Pancreas (tissue), 10 donors: ENCODE measurements at regions not wholly inside any gene's neighbourhood (a gene's known extent, or its start where the extent isn't known, plus 50 kb on each side); places are given as distances from the start of the nearest gene placed in this dataset.

ENCODE experiments used
- ATAC-seq, 4 donors: fragments of 200-7000 bp; cut with Tn5 transposase; one replicate each; pipeline versions ENCODE4 v1.8.0 to v1.9.1; 2020; ENCODE audit warnings: mild to moderate bottlenecking in 4 of 4, moderate library complexity in 4 of 4
- DNase-seq, 6 donors: peaks; one replicate each; pipeline ENCODE4 v3.0.0-alpha.2; 2020
- FAIRE-seq: peaks from 2 replicates; lab custom pipeline; 2012; peaks lifted over from hg19 to GRCh38; lab: Jason Lieb, UNC
- H3K27ac ChIP-seq, 4 donors: fragments of 200-600 bp; sonication (generic); 1 replicate in 3 of 4; 2 replicates in 1 of 4; pipeline versions ENCODE4 v1.5.0 to v1.8.0; 2020
- H3K27me3 ChIP-seq, 4 donors: fragments of 200-600 bp; one replicate each; pipeline ENCODE4 v1.8.0; 2021
- H3K36me3 ChIP-seq, 3 donors: fragments of 200-600 bp; sonication (generic) in 1 of 3; one replicate each; pipeline versions ENCODE4 v1.5.0 to v1.8.0; 2020 to 2021
- H3K4me1 ChIP-seq, 3 donors: fragments of 200-600 bp; one replicate each; pipeline ENCODE4 v1.8.0; 2021
- H3K4me3 ChIP-seq, 4 donors: fragments of 200-600 bp; sonication (generic) in 2 of 4; one replicate each; pipeline versions ENCODE4 v1.5.0 to v1.8.0; 2020 to 2021
- H3K9me3 ChIP-seq, 4 donors: fragments of 200-600 bp; one replicate each; pipeline ENCODE4 v1.8.0; 2021
- WGBS, 2 donors: extraction: QIAGEN DNeasy Blood & Tissue Kit; methylation state at CpG; one replicate each; pipeline ENCODE4 v1.1.7; 2013; 5-methylcytosine and 5-hydroxymethylcytosine counted together
- intact Hi-C, 3 donors: fragments of 100-400 bp; cut with DNase I; formaldehyde crosslinking; loops; one replicate each; pipeline versions ENCODE4 v1.11.1 to v1.14.2; 2022
- TF ChIP-seq, protein P1 (sequence below), 4 donors: fragments of 200-600 bp; sonication (generic) in 3 of 4; IDR thresholded peaks; one replicate each; pipeline versions ENCODE4 v1.5.0 to v1.8.0; 2021; ENCODE audit warnings: antibody characterized with exemption in 4 of 4
- donor health status: healthy with polysubstance abuse.
- donor health status: DM: no; HTN: no; CAD: no; lungs with moderate emphysema.
- donor health status: DM: no; HTN: no; CAD: no.
- donor health status: control.
- donor health status: control.
- donor health status: Bipolar disorder and iron deficiency.
- donor health status: DM: yes; HTN: yes; CAD: no.
- donor health status: DM: no; HTN: no; CAD: no.
- donor health status: DM: no; HTN: no; CAD: no.
- donor health status: DM: yes; HTN: yes; CAD: no.

- intact Hi-C loops: loop anchor here in 1 of 3 donors (10.0 kb wide), 1 partner anchor 496 kb away; the partner anchor contains the start of gene SFMBT2
- DNase-seq (peak in 2 of 6 donors; percentile 23 to 30), FAIRE-seq (no peak), ATAC-seq (peak in 2 of 4 donors; percentile 16 to 18)
- Histone ChIP-seq H3K9me3 (no peaks in the 10 kb centered on the region), H3K4me1 (peaks cover 0 to 5% (median 4%) of the 10 kb centered on the region in 3 donors), H3K27me3 (no peaks in the 10 kb centered on the region), H3K36me3 (no peaks in the 10 kb centered on the region), H3K27ac (no peak overlapping the region), H3K4me3 (no peak overlapping the region)
- WGBS, 2 donors: 69 to 87% methylated on average over 6 of the region's 6 CpGs
- TF ChIP-seq, protein P1, sequence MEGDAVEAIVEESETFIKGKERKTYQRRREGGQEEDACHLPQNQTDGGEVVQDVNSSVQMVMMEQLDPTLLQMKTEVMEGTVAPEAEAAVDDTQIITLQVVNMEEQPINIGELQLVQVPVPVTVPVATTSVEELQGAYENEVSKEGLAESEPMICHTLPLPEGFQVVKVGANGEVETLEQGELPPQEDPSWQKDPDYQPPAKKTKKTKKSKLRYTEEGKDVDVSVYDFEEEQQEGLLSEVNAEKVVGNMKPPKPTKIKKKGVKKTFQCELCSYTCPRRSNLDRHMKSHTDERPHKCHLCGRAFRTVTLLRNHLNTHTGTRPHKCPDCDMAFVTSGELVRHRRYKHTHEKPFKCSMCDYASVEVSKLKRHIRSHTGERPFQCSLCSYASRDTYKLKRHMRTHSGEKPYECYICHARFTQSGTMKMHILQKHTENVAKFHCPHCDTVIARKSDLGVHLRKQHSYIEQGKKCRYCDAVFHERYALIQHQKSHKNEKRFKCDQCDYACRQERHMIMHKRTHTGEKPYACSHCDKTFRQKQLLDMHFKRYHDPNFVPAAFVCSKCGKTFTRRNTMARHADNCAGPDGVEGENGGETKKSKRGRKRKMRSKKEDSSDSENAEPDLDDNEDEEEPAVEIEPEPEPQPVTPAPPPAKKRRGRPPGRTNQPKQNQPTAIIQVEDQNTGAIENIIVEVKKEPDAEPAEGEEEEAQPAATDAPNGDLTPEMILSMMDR (IDR thresholded peaks at IDR 0.05): peak in 1 of 4 donors; percentile 33
Measured at GRCh38 chr10:6918305-6918704, 338.2 kb upstream of the PRKCQ start.

- intact Hi-C loops: loop anchor here in 1 of 3 donors (10.0 kb wide), 1 partner anchor 498 kb away; the partner anchor contains the start of gene SFMBT2
Measured at GRCh38 chr10:6917125-6917524, 337.0 kb upstream of the PRKCQ start.

DNA sequence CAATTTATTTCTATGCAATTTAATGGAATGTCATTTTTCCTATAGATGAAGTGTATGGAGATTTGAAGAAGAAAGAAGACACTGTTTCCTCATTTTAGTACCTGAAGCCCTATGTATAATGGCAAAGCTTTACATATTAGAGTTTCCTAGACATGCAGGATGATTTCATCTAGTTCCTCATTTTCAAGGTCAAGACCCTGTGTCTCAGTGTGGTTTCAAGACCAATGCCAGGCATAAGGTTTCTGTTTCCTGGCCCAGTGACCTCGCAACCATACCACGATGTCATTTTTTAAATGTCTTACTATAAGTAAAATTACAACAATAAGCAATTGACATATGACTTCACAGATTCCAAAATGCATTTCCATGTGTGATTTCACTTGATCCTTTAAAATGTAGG is 336.5 kb upstream of the PRKCQ start:
- Histone ChIP-seq H3K9me3 (no peaks in the 10 kb centered on the region), H3K36me3 (no peaks in the 10 kb centered on the region), H3K27ac (no peak overlapping the region), H3K4me3 (no peak overlapping the region), H3K27me3 (no peaks in the 10 kb centered on the region), H3K4me1 (peaks cover 0 to 5% (median 4%) of the 10 kb centered on the region in 3 donors)
- DNase-seq (no peak), FAIRE-seq (no peak), ATAC-seq (no peak)
- intact Hi-C loops: loop anchor here in 1 of 3 donors (10.0 kb wide), 1 partner anchor 498 kb away; the partner anchor contains the start of gene SFMBT2
- TF ChIP-seq, protein P1 (IDR thresholded peaks at IDR 0.05): no peak
- 72 to 85% methylated on average over 2 of the region's 2 CpGs for WGBS, 2 donors

More at GRCh38 chr10:6917125-6917524, 337.0 kb upstream of the PRKCQ start:
- no peak overlapping the region for H3K4me3 ChIP-seq
- 51 to 63% methylated on average over 6 of the region's 6 CpGs for WGBS, 2 donors
- no peaks in the 10 kb centered on the region for H3K36me3 ChIP-seq
- H3K27ac ChIP-seq: no peak overlapping the region
- DNase-seq: no peak
- TF ChIP-seq, protein P1 (IDR thresholded peaks at IDR 0.05): no peak
- ATAC-seq: no peak
- H3K27me3 ChIP-seq: no peaks in the 10 kb centered on the region
- no peaks in the 10 kb centered on the region for H3K9me3 ChIP-seq
- FAIRE-seq: no peak
- peaks cover 0 to 5% (median 4%) of the 10 kb centered on the region in 3 donors for H3K4me1 ChIP-seq

GRCh38 chr10:6915307-6915706 is 335.2 kb upstream of the PRKCQ start:
- intact Hi-C loops: loop anchor here in 1 of 3 donors (10.0 kb wide), 1 partner anchor 499 kb away; the partner anchor contains the start of gene SFMBT2
- no peaks in the 10 kb centered on the region for H3K9me3 ChIP-seq
- ATAC-seq: no peak
- H3K27ac ChIP-seq: no peak overlapping the region
- peaks cover 0 to 2% (median under 1%) of the 10 kb centered on the region in 3 donors for H3K4me1 ChIP-seq
- no peaks in the 10 kb centered on the region for H3K27me3 ChIP-seq
- WGBS, 2 donors: 65 to 87% methylated on average over 3 of the region's 3 CpGs
- no peak for DNase-seq
- no peak overlapping the region for H3K4me3 ChIP-seq
- no peak for FAIRE-seq
- H3K36me3 ChIP-seq: no peaks in the 10 kb centered on the region
- TF ChIP-seq, protein P1 (IDR thresholded peaks at IDR 0.05): no peak

GRCh38 chr10:6912929-6913328 is 332.9 kb upstream of the PRKCQ start:
- no peaks in the 10 kb centered on the region for H3K27me3 ChIP-seq
- H3K4me1 ChIP-seq: no peaks in the 10 kb centered on the region
- H3K9me3 ChIP-seq: no peaks in the 10 kb centered on the region
- H3K36me3 ChIP-seq: no peaks in the 10 kb centered on the region
- TF ChIP-seq, protein P1 (IDR thresholded peaks at IDR 0.05): no peak
- 17 to 30% methylated on average over 2 of the region's 2 CpGs for WGBS, 2 donors
- intact Hi-C loops: loop anchor here in 1 of 3 donors (10.0 kb wide), 1 partner anchor 502 kb away; the partner anchor contains the start of gene SFMBT2
- H3K4me3 ChIP-seq: no peak overlapping the region
- ATAC-seq (peak in 2 of 4 donors; percentile 27 to 41), FAIRE-seq (no peak), DNase-seq (no peak)
- H3K27ac ChIP-seq: no peak overlapping the region
